Transverse colon (tissue), 4 donors: ENCODE measurements at regions not wholly inside any gene's neighbourhood (a gene's known extent, or its start where the extent isn't known, plus 50 kb on each side); places are given as distances from the start of the nearest gene placed in this dataset.

Source experiments
- EP300 ChIP-seq: sonication (generic); formaldehyde crosslinking; IDR thresholded peaks from one replicate; pipeline ENCODE4 v1.6.1; 2017; ENCODE audit warnings: antibody characterized with exemption, low read depth
- POLR2A ChIP-seq: fragments of 450-650 bp; IDR thresholded peaks from one replicate; pipeline ENCODE4 v1.6.1; 2016; ENCODE audit warnings: antibody characterized with exemption, mild to moderate bottlenecking, moderate library complexity
- POLR2AphosphoS5 ChIP-seq, 3 donors: sonication (generic); formaldehyde crosslinking; IDR thresholded peaks; one replicate each; pipeline ENCODE4 v1.6.1; 2016; ENCODE audit warnings: antibody characterized with exemption in 3 of 3
- TF ChIP-seq, protein P1 (sequence below), 5 experiments: fragments of 200-600 bp in 3 of 5; fragments of 450-650 bp in 2 of 5; sonication (generic) in 3 of 5; IDR thresholded peaks; 1 replicate in 2 of 5; 2 replicates in 3 of 5; pipeline ENCODE4 v1.5.1; 2016 to 2017; ENCODE audit warnings: antibody characterized with exemption in 5 of 5, inconsistent platforms in 3 of 5, mild to moderate bottlenecking in 2 of 5, moderate library complexity in 1 of 5

DNA sequence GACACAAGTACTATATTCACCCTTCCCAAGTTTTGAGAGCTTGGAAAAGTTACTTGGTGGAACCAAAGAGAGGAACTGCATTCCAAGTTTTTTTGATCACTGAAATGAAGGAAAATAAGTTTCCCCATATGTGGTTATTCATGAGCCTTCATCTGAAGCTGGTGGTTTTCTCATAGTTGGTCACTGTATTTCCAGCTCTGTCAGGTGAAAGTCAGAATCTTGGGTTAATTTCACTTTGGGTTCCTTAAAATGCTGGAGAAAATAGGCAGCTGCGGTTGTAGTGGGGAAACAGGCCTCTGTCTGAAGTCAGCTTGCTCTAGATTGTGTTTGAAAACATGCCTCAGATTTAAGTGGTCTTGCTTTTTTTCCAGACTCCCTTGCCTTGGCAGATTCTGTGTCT is 200.5 kb downstream of the HRH4 start:
- TF ChIP-seq POLR2A (no peak), EP300 (no peak), POLR2AphosphoS5 (IDR thresholded peaks at IDR 0.05) (no peak)
- TF ChIP-seq, protein P1, sequence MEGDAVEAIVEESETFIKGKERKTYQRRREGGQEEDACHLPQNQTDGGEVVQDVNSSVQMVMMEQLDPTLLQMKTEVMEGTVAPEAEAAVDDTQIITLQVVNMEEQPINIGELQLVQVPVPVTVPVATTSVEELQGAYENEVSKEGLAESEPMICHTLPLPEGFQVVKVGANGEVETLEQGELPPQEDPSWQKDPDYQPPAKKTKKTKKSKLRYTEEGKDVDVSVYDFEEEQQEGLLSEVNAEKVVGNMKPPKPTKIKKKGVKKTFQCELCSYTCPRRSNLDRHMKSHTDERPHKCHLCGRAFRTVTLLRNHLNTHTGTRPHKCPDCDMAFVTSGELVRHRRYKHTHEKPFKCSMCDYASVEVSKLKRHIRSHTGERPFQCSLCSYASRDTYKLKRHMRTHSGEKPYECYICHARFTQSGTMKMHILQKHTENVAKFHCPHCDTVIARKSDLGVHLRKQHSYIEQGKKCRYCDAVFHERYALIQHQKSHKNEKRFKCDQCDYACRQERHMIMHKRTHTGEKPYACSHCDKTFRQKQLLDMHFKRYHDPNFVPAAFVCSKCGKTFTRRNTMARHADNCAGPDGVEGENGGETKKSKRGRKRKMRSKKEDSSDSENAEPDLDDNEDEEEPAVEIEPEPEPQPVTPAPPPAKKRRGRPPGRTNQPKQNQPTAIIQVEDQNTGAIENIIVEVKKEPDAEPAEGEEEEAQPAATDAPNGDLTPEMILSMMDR (IDR thresholded peaks at IDR 0.05), result no peak
